Stimulated activated CD4-positive, alpha-beta T cell treated with anti-CD3 and anti-CD28 coated beads, TNF-alpha, amount 100 ng/mL, for 1 hour (primary cell): ENCODE measurements at regions not wholly inside any gene's neighbourhood (a gene's known extent, or its start where the extent isn't known, plus 50 kb on each side); places are given as distances from the start of the nearest gene placed in this dataset.

Experiments
- DNase-seq, 3 donors: peaks; one replicate each; pipeline ENCODE4 v3.0.0-alpha.2; 2020; ENCODE audit warnings: low read depth in 3 of 3, low spot score in 1 of 3

GRCh38 chr2:18325118-18325517 is 235.3 kb downstream of the RDH14 start:
- no peak for DNase-seq

GRCh38 chr2:18319987-18320386 is 240.5 kb downstream of the RDH14 start:
- no peak for DNase-seq

- no peak for DNase-seq
Observed at GRCh38 chr2:18317017-18317416, 243.4 kb downstream of the RDH14 start.

- no peak for DNase-seq
Observed at GRCh38 chr2:18312818-18313217, 247.6 kb downstream of the RDH14 start.

GRCh38 chr2:18311420-18312195 is 248.8 kb downstream of the RDH14 start:
- DNase-seq: no peak

GRCh38 chr2:18309627-18310026 is 250.8 kb downstream of the RDH14 start:
- no peak for DNase-seq

- DNase-seq: no peak
Observed at GRCh38 chr2:18309188-18309587, 251.3 kb downstream of the RDH14 start.

- no peak for DNase-seq
Observed at GRCh38 chr2:18304849-18305248, 255.6 kb downstream of the RDH14 start.

- DNase-seq: no peak
Observed at GRCh38 chr2:18301421-18302139, 258.9 kb downstream of the RDH14 start.

- DNase-seq: no peak
Observed at GRCh38 chr2:18299423-18300212, 260.8 kb downstream of the RDH14 start.

- no peak for DNase-seq
Observed at GRCh38 chr2:18297534-18298058, 262.9 kb downstream of the RDH14 start.

- DNase-seq: no peak
Observed at GRCh38 chr2:18290386-18290785, 270.1 kb downstream of the RDH14 start.

- DNase-seq: no peak
Observed at GRCh38 chr2:18286897-18287296, 273.6 kb downstream of the RDH14 start.

GRCh38 chr2:18284331-18284730 is 276.1 kb downstream of the RDH14 start:
- DNase-seq: no peak

- no peak for DNase-seq
Observed at GRCh38 chr2:18282026-18282425, 278.4 kb downstream of the RDH14 start.

- DNase-seq: no peak
Observed at GRCh38 chr2:18276583-18277075, 283.8 kb downstream of the RDH14 start.

- DNase-seq: no peak
Observed at GRCh38 chr2:18273205-18273604, 287.2 kb downstream of the RDH14 start.

GRCh38 chr2:18272148-18272494 is 288.3 kb downstream of the RDH14 start:
- no peak for DNase-seq

- DNase-seq: no peak
Observed at GRCh38 chr2:18271370-18272147, 288.9 kb downstream of the RDH14 start.

GRCh38 chr2:18268400-18268799 is 292.1 kb downstream of the RDH14 start:
- no peak for DNase-seq

- DNase-seq: no peak
Observed at GRCh38 chr2:18267501-18267900, 293.0 kb downstream of the RDH14 start.
